ENCODE measurements at regions not wholly inside any gene's neighbourhood (a gene's known extent, or its start where the extent isn't known, plus 50 kb on each side); places are given as distances from the start of the nearest gene placed in this dataset.

GRCh38 chr1:238954865-238955264 lies 431.5 kb upstream of the CHRM3 start:
- H3K4me3 Mint-ChIP-seq = no peak overlapping the region
- no peaks in the 10 kb centered on the region for H3K27me3 ChIP-seq (ENCODE audit: insufficient read depth, low read length)
- H4K20me1 ChIP-seq (ENCODE audit: control insufficient read depth, insufficient read depth, insufficient read length) = no peaks in the 10 kb centered on the region

More at GRCh38 chr1:238954865-238955264, 431.5 kb upstream of the CHRM3 start:
- Histone ChIP-seq H3K27ac (ENCODE audit: insufficient read length, low read depth, low read length) (no peak overlapping the region), H2BK5ac (ENCODE audit: insufficient read length, low read length) (no peak overlapping the region), H4K5ac (ENCODE audit: insufficient read length, low read depth, low read length) (no peak overlapping the region), H3K9ac (ENCODE audit: extremely low read depth, insufficient read length, low read length) (no peak overlapping the region), H2BK120ac (ENCODE audit: low read depth, low read length, poor library complexity, severe bottlenecking) (no peak overlapping the region), H3K23me2 (ENCODE audit: insufficient read length, low read depth, low read length, poor library complexity, severe bottlenecking) (no peaks in the 10 kb centered on the region), H3K56ac (ENCODE audit: insufficient read length, low read depth, low read length) (no peak overlapping the region), H3K79me2 (ENCODE audit: insufficient read depth, low read length) (no peaks in the 10 kb centered on the region), H2BK12ac (ENCODE audit: insufficient read length, low read depth, low read length) (no peak overlapping the region), H3K14ac (ENCODE audit: insufficient read depth, low read length) (no peak overlapping the region), H3K4me1 (ENCODE audit: insufficient read depth, low read length) (no peaks in the 10 kb centered on the region), H2AFZ (ENCODE audit: low read length) (no peak overlapping the region), H3T11ph (ENCODE audit: low read length) (no peak overlapping the region), H3K9me3 (ENCODE audit: control insufficient read depth, low read depth, low read length) (no peaks in the 10 kb centered on the region), H4K8ac (replicated peaks; ENCODE audit: insufficient read length, low read depth, low read length) (no peak overlapping the region), H2BK15ac (ENCODE audit: low read depth, low read length) (no peak overlapping the region), H3K23ac (ENCODE audit: insufficient read length, low read depth, low read length) (no peak overlapping the region), H3K79me1 (ENCODE audit: insufficient read depth, low read depth, low read length, poor library complexity, severe bottlenecking) (no peaks in the 10 kb centered on the region), H3K4ac (ENCODE audit: low read depth, low read length) (no peak overlapping the region), H4K91ac (ENCODE audit: insufficient read length, low read depth, low read length) (no peak overlapping the region), H2AK5ac (ENCODE audit: insufficient read length, low read length) (no peak overlapping the region), H3K18ac (ENCODE audit: insufficient read length, low read depth, low read length) (no peak overlapping the region), H2BK20ac (ENCODE audit: low read depth, low read length, poor library complexity, severe bottlenecking) (no peak overlapping the region), H3K4me2 (ENCODE audit: insufficient read depth, insufficient read length, low read length) (no peak overlapping the region)
- no CpG with 5 or more reads among the region's 2 CpGs for WGBS (ENCODE audit: extremely low coverage, insufficient read length, low lambda C conversion rate)
- Mint-ChIP-seq H3K4me1 (peaks cover 5 to 8% of the 10 kb centered on the region in 2 experiments; a peak in 2 of 4 replicates), H3K27me3 (ENCODE audit: low read depth) (no peaks in the 10 kb centered on the region), H3K27ac (no peak overlapping the region), H3K9me3 (no peaks in the 10 kb centered on the region), H3K36me3 (ENCODE audit: insufficient read depth in 1 of 3, low read depth in 3 of 3) (no peaks in the 10 kb centered on the region; a peak in 1 of 7 replicates)
- DNase-seq = no peak
- TF ChIP-seq CTCF (conservative IDR thresholded peaks at IDR 0.05) = no peak
